ENCODE measurements at regions not wholly inside any gene's neighbourhood (a gene's known extent, or its start where the extent isn't known, plus 50 kb on each side); places are given as distances from the start of the nearest gene placed in this dataset.

DNA sequence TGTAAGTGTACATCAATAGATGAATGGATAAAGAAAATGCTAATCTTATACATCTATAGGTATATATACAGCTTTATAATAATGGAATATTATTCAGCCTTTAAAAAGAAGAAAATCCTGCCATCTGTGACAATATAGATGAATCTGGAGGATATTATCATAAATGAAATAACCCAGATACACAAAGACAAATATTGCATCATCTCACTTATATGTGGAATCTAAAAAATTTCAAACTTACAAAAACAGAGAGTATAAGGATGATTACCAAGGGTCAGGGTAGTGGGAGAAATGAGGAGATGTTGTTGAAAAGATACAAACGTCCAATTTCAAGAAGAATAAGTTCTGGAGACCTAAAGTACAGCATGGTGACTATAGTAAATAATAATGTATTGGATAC is 85.4 kb upstream of the AGTR1 start:
- TF ChIP-seq, protein P1, sequence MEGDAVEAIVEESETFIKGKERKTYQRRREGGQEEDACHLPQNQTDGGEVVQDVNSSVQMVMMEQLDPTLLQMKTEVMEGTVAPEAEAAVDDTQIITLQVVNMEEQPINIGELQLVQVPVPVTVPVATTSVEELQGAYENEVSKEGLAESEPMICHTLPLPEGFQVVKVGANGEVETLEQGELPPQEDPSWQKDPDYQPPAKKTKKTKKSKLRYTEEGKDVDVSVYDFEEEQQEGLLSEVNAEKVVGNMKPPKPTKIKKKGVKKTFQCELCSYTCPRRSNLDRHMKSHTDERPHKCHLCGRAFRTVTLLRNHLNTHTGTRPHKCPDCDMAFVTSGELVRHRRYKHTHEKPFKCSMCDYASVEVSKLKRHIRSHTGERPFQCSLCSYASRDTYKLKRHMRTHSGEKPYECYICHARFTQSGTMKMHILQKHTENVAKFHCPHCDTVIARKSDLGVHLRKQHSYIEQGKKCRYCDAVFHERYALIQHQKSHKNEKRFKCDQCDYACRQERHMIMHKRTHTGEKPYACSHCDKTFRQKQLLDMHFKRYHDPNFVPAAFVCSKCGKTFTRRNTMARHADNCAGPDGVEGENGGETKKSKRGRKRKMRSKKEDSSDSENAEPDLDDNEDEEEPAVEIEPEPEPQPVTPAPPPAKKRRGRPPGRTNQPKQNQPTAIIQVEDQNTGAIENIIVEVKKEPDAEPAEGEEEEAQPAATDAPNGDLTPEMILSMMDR (IDR thresholded peaks at IDR 0.05; ENCODE audit: low read depth, low read length, missing control alignments), result no peak
- DNase-seq (ENCODE audit: low read depth), result no peak
- no peak overlapping the region for H3K4me3 ChIP-seq (ENCODE audit: low read depth, low read length)

DNA sequence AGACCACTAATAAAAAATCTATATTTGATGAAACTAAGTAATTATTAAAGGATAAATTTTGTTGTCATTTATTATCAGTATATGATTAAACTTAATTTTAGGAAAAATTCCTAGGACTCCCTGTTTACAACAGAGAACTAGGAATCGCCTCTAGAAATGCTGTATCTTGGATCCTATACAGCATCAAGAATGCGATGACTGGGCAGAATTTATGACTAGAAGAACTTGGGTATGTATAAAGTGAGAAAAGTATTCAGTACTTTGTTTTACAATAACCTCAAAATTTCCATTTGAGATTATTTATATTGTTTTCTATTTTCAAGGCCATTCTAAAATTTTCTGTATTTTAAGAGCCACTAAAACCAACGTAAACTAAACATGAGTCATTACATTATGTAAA is 82.3 kb upstream of the AGTR1 start:
- TF ChIP-seq, protein P1 (IDR thresholded peaks at IDR 0.05; ENCODE audit: low read depth, low read length, missing control alignments), result no peak
- DNase-seq (ENCODE audit: low read depth), result no peak
- no peak overlapping the region for H3K4me3 ChIP-seq (ENCODE audit: low read depth, low read length)

DNA sequence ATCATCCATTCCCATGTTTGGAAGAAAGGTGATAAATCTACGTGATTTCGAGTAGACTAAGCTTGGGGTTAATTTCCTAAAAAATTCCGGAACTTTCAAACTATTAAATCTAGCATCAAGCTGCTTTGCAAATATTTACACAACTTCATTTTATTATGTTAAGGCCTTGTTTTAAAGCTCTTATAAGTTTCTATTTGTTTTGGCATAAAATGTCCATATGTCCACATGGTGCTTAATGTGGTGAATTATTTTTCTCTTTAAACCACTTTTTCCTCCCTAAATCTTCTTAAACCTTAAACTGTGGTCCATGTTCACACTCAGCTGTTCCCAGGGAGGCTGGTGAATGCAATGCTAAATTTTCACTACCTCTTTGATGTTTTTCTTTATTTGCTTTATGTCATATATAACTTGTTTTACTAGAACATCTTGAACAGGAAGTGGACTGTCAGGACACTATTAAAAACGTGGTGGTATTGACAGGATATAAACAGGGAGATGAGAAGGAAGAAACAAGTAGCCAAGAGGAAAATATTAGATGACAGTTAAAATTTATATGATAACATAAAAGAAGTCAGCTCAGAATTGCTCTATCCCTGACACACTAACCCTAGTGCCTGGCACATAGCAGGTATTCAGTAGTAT is 72.5 kb upstream of the AGTR1 start:
- DNase-seq (ENCODE audit: low read depth), result no peak
- TF ChIP-seq, protein P1 (IDR thresholded peaks at IDR 0.05; ENCODE audit: low read depth, low read length, missing control alignments), result no peak
- no peak overlapping the region for H3K4me3 ChIP-seq (ENCODE audit: low read depth, low read length)

DNA sequence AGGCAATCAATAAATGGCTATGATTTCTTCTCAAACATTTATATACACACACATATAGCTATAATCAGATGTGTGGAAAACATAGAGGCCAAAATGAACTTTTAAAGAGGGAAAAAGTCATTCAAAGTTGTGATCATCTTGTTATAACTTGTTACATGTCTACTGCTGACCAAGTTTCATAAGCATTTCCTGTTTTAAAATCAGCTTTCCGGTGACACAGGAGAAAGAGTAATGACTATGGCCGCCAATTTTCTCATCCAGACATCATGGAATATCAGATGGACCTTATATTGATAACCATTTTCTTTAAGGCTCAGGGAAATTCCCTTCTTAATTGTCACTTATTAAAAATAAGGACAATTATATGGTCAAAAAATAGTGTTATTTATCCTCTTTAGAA is 71.7 kb upstream of the AGTR1 start:
- no peak for DNase-seq (ENCODE audit: low read depth)

DNA sequence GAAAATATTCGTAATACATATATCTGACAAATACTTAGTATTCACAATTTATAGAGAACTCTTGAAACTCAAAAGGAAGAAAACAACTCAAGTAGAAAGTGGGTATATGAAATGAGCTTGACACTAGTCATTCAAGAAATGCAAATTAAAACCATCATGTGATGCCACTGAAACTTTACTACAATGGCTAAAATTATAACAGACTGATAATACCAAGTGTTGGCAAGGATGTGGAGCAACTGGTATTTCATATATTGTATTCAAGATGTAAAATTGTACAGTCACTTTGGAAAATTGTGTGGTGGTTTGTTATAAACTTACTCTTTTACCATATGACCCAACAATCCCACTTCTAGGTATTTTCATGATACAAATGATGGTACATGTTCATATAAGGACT is 68.7 kb upstream of the AGTR1 start:
- TF ChIP-seq, protein P1 (IDR thresholded peaks at IDR 0.05; ENCODE audit: low read depth, low read length, missing control alignments), result no peak
- DNase-seq (ENCODE audit: low read depth), result no peak

More for the DNA sequence above, 71.7 kb upstream of the AGTR1 start:
- TF ChIP-seq, protein P1 (IDR thresholded peaks at IDR 0.05; ENCODE audit: low read depth, low read length, missing control alignments), result no peak
- H3K4me3 ChIP-seq (ENCODE audit: low read depth, low read length), result no peak overlapping the region

DNA sequence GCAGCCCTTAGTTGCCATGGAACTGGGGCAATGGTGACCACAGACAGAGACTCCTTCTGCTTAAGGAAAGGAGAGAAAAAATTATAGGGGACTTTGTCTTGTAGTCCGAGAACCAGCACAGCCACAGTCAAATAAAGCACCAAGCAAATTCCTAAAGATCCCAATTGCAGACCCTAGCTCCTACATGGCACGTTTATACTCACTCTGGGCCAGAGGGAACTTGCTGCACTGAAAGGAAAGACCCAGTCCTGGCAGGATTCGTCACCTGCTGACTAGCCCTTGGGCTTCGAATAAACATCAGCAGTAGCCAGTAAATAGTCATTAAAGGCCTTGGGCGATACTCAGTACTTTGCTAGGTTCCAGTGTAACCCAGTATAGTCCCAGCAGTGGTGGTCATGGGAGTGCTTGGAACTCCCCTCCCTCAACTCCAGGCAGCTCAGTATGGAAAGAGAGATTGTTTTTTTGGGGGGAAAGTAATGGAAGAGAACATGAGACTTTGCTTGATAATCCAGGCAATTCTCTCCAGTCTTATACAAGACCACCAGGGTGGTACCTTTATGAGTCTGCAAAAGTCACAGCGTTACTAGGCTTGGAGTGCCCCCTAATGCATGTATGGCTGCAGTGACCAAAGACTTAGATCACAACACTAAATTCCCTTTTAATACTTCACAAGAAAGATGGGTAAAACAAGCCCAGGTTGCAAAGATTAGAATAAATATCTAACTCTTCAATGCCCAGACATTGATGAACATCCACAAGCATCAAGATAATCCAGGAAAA is 66.4 kb upstream of the AGTR1 start:
- DNase-seq (ENCODE audit: low read depth), result no peak
- TF ChIP-seq, protein P1 (IDR thresholded peaks at IDR 0.05; ENCODE audit: low read depth, low read length, missing control alignments), result peak; percentile 23
- no peak overlapping the region for H3K4me3 ChIP-seq (ENCODE audit: low read depth, low read length)

More for the DNA sequence above, 68.7 kb upstream of the AGTR1 start:
- H3K4me3 ChIP-seq (ENCODE audit: low read depth, low read length), result no peak overlapping the region

Data from GM12864 (cell line).